ENCODE measurements at regions not wholly inside any gene's neighbourhood (a gene's known extent, or its start where the extent isn't known, plus 50 kb on each side); places are given as distances from the start of the nearest gene placed in this dataset.
"Not testable (repeated sequence)": the region's sequence is repeated elsewhere in the genome, so short reads cannot be mapped to it uniquely, and the experiment has no call there.

DNA sequence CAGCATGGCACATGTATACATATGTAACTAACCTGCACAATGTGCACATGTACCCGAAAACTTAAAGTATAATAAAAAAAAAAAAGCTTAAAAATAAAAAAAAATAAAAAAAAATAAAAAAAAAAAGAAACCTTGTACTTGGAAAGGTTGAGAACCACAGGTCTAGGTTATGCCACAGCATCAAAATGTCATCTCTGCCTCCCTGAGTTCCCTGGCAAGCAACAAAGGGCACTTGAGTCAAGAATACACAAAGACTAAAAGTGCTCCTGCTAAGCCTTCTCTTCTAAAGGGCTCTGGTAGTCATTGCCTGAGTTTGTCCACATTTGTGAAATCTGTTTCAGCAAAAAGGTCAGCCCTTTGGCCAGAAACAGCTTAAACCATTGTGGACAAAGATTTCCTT, 395.8 kb upstream of the CCDC54 start:
- no peaks in the 10 kb centered on the region for H3K9me3 Mint-ChIP-seq

DNA sequence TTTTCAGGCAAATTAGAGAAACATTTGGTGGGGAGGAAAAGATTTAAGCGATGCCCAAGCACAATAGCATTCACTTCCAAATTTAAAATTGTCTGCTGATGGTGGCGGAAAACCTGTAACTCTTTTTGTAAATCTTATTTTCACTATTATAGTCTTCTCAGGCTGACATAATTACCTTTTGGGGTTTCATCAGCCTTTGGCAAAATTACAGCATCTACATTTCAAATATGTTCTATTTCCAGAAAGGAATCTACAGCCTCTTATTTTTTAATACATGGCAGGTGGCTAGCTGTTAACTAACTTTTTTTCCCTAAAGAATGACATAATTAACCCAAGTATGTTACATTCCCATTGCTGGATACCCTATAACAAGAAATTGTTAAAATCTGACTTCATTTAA, 391.5 kb upstream of the CCDC54 start:
- DNase-seq = no peak
- CTCF ChIA-PET = interaction anchor here (1.3 kb wide), 1 partner anchor 13 kb away, joined by 3 read pairs; no protein-coding TSS in a partner anchor
- Mint-ChIP-seq H3K9me3 (no peaks in the 10 kb centered on the region), H3K27ac (no peak overlapping the region), H3K36me3 (ENCODE audit: low read depth) (no peaks in the 10 kb centered on the region), H3K4me3 (no peak overlapping the region), H3K27me3 (ENCODE audit: low read depth) (no peaks in the 10 kb centered on the region), H3K4me1 (ENCODE audit: low read depth) (no peaks in the 10 kb centered on the region)
- intact Hi-C loops (cut with micrococcal nuclease) = no loop called here

More for the DNA sequence above, 395.8 kb upstream of the CCDC54 start:
- H3K27ac Mint-ChIP-seq = no peak overlapping the region
- no peaks in the 10 kb centered on the region for H3K4me1 Mint-ChIP-seq (ENCODE audit: low read depth)
- intact Hi-C loops (cut with micrococcal nuclease) = no loop called here
- DNase-seq = no peak
- no peak overlapping the region for H3K4me3 Mint-ChIP-seq
- no peaks in the 10 kb centered on the region for H3K27me3 Mint-ChIP-seq (ENCODE audit: low read depth)
- H3K36me3 Mint-ChIP-seq (ENCODE audit: low read depth) = no peaks in the 10 kb centered on the region
- CTCF ChIA-PET = no interaction called here

DNA sequence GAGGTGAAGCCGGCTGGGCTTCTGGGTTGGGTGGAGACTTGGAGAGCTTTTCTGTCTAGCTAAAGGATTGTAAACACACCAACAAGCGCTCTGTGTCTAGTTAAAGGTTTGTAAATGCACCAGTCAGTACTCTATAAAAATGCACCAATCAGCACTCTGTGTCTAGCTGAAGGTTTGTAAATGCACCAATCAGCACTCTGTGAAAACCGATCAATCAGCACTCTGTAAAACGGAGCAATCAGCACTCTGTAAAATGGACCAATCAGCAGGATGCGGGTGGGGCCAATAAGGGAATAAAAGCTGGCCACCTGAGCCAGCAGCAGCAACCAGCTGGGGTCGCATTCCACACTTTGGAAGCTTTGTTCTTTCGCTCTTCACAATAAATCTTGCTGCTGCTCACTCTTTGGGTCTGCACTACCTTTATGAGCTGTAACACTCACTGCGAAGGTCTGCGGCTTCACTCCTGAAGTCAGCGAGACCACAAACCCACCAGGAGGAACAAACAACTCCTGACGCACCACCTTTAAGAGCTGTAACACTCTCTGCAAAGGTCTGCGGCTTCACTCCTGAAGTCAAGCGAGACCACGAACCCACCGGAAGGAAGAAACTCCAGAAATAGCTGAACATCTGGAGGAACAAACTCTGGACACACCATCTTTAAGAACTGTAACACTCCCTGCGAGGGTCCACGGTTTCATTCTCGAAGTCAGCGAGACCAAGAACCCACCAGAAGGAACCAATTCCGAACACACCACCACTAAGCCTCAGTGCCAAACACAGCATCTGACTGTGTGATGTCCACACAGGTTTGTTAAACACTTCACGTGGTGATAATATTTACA, 378.2 kb upstream of the CCDC54 start:
- H3K4me3 Mint-ChIP-seq; intact Hi-C loops (cut with micrococcal nuclease); H3K9me3 Mint-ChIP-seq; H3K27ac Mint-ChIP-seq; H3K4me1 Mint-ChIP-seq (ENCODE audit: low read depth); H3K27me3 Mint-ChIP-seq (ENCODE audit: low read depth); DNase-seq; H3K36me3 Mint-ChIP-seq (ENCODE audit: low read depth): not testable (repeated sequence)
- CTCF ChIA-PET = interaction anchor here (0.8 kb wide), 1 partner anchor 13 kb away, joined by 3 read pairs; no protein-coding TSS in a partner anchor

DNA sequence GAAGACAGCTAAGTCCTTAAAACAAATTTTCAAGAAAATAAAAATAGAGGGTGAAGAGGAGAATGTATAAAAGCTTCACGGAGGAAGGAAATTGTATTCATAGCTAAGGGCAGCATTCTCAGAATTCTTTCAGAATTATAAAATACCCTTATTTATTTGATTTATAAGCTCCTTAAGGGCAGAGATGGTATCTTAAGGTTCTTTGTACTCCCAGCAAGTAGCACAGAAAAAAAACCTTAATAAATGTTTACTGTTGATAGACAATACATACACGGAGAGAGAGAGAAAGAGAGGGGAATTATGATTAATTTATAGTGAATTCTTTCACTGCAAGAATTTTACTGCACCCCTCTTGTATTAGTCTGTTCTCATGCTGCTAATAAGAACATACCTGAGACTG, 375.6 kb upstream of the CCDC54 start:
- H3K27ac Mint-ChIP-seq = no peak overlapping the region
- no peaks in the 10 kb centered on the region for H3K4me1 Mint-ChIP-seq (ENCODE audit: low read depth)
- no peaks in the 10 kb centered on the region for H3K27me3 Mint-ChIP-seq (ENCODE audit: low read depth)
- no peaks in the 10 kb centered on the region for H3K36me3 Mint-ChIP-seq (ENCODE audit: low read depth)
- CTCF ChIA-PET = no interaction called here
- intact Hi-C loops (cut with micrococcal nuclease) = no loop called here
- DNase-seq = no peak
- no peak overlapping the region for H3K4me3 Mint-ChIP-seq
- peaks cover 2% of the 10 kb centered on the region for H3K9me3 Mint-ChIP-seq

DNA sequence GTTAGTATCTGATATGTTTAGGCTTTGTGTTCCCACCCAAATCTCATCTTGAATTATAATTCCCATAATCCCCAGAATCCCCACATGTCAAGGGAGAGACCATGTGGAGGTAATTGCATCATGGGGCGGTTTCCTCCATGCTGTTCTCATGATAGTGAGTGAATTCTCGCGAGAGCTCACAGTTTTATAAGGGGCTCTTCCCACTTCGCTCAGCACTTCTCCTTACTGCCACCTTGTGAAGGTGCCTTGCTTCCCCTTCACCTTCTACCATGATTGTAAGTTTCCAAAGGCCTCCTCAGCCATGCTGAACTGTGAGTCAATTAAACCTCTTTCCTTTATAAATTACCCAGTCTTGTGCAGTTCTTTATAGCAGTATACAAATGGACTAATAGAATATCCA, 371.9 kb upstream of the CCDC54 start:
- H3K27me3 Mint-ChIP-seq (ENCODE audit: low read depth); H3K27ac Mint-ChIP-seq; H3K9me3 Mint-ChIP-seq; H3K4me3 Mint-ChIP-seq; intact Hi-C loops (cut with micrococcal nuclease); DNase-seq; CTCF ChIA-PET; H3K4me1 Mint-ChIP-seq (ENCODE audit: low read depth); H3K36me3 Mint-ChIP-seq (ENCODE audit: low read depth): not testable (repeated sequence)

DNA sequence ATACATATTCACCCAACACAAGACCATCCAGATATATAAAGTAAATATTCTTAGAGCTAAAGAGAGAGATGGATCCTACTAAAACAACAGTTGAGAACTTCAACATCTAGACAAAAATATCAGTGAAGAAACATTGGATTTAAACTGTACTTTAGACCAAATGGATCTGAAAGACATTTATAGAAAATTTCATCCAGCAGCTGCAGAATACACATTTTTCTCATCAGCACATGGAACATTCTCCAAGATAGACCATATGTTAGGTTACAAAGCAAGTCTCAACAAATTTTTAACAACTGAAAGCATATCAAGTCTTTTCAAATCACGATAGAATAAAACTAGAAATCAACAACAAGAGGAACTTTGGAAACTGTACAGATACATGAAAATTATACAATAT, 369.0 kb upstream of the CCDC54 start:
- Mint-ChIP-seq H3K4me3 (no peak overlapping the region), H3K27me3 (ENCODE audit: low read depth) (no peaks in the 10 kb centered on the region), H3K9me3 (no peaks in the 10 kb centered on the region), H3K27ac (no peak overlapping the region), H3K36me3 (ENCODE audit: low read depth) (no peaks in the 10 kb centered on the region), H3K4me1 (ENCODE audit: low read depth) (no peaks in the 10 kb centered on the region)
- intact Hi-C loops (cut with micrococcal nuclease) = no loop called here
- CTCF ChIA-PET = no interaction called here
- no peak for DNase-seq

DNA sequence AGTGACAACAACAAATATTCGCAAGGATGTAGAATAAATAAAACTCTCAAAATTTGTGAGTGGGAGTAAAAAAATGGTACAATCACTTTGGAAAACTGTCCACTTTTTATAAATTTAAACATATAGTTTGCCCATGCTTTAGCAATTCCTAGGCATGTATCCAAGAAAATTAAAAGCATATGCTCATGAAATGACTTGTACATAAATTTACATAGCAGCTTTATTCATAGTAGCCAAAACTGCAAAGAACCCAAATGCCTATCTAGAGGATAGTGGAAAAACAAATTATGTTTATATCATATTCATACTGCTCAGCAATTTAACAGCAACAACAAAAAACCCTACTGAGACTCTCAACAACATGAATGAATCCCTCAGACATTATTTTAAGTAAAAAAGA, 363.6 kb upstream of the CCDC54 start:
- Mint-ChIP-seq H3K36me3 (ENCODE audit: low read depth) (no peaks in the 10 kb centered on the region), H3K27ac (no peak overlapping the region), H3K9me3 (no peaks in the 10 kb centered on the region), H3K27me3 (ENCODE audit: low read depth) (no peaks in the 10 kb centered on the region), H3K4me1 (ENCODE audit: low read depth) (no peaks in the 10 kb centered on the region), H3K4me3 (no peak overlapping the region)
- intact Hi-C loops (cut with micrococcal nuclease) = no loop called here
- no peak for DNase-seq
- CTCF ChIA-PET = no interaction called here

DNA sequence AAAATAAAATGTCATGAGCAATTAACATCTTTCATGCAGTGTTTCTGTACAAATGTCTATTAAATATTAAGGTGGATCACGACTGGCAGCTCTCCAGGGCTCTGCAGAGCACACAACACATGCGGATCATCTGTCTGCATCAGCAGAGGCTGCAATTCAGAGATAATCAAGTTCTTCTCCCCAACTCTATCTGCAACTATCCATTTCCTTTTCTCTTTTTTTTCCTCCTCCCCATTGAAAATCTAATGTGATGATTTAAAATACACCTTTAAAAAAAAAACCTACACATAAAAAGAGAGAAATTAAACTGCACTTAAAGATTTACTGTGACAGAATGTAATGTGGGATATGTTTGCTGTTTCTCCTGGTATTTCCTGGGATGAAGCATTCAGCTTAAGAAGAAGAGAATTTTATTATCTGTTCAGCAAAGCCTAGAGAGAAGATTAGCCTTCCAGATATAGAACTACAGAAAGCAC, 352.6 kb upstream of the CCDC54 start:
- no peaks in the 10 kb centered on the region for H3K9me3 Mint-ChIP-seq
- DNase-seq = no peak
- H3K4me1 Mint-ChIP-seq (ENCODE audit: low read depth) = no peaks in the 10 kb centered on the region
- H3K36me3 Mint-ChIP-seq (ENCODE audit: low read depth) = no peaks in the 10 kb centered on the region
- no peaks in the 10 kb centered on the region for H3K27me3 Mint-ChIP-seq (ENCODE audit: low read depth)
- intact Hi-C loops (cut with micrococcal nuclease) = no loop called here
- no peak overlapping the region for H3K4me3 Mint-ChIP-seq
- no peak overlapping the region for H3K27ac Mint-ChIP-seq
- CTCF ChIA-PET = interaction anchor here (0.7 kb wide), 1 partner anchor 21 kb away, joined by 3 read pairs; no protein-coding TSS in a partner anchor

DNA sequence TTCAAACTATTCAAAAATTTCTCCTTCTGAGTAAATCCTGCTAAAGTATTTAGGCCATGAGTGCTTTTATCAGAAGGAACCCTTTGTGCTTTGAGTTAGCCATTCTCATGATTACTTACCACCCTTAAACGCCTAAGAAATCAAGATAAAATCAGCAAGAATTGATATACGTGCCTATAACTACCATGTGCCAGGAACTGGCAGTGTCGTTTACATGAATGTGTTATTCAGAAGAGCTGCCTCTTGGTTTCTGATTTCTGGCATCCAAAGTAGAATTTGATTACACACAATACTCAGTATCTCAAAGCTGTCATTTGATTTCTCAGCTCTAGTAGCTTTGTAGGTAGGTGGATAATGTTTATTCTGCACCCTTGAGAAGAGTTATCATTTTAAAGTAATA, 351.3 kb upstream of the CCDC54 start:
- intact Hi-C loops (cut with micrococcal nuclease) = no loop called here
- Mint-ChIP-seq H3K27me3 (ENCODE audit: low read depth) (no peaks in the 10 kb centered on the region), H3K4me1 (ENCODE audit: low read depth) (no peaks in the 10 kb centered on the region), H3K27ac (no peak overlapping the region), H3K9me3 (no peaks in the 10 kb centered on the region), H3K4me3 (no peak overlapping the region), H3K36me3 (ENCODE audit: low read depth) (no peaks in the 10 kb centered on the region)
- no peak for DNase-seq
- CTCF ChIA-PET = no interaction called here

DNA sequence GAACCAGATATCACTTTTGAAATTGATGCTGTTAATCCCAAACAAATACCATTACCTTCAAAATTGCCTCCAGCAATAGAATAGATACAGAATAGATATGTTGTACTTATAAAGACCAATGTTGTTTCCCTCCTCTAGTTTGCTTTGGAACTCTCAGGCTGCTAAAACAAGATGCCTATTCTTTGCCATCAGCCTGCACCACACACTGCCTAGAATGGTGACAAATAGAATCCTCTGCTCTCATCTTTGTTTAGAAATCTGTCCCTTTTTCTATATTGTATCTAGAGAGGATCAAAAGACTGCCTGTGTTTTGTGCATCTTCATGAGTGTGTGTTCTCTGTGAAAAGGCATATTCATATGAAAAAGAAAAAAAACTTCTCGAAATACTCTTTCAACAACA, 349.2 kb upstream of the CCDC54 start:
- Mint-ChIP-seq H3K36me3 (ENCODE audit: low read depth) (no peaks in the 10 kb centered on the region), H3K27me3 (ENCODE audit: low read depth) (no peaks in the 10 kb centered on the region), H3K4me1 (ENCODE audit: low read depth) (no peaks in the 10 kb centered on the region), H3K9me3 (no peaks in the 10 kb centered on the region), H3K4me3 (no peak overlapping the region), H3K27ac (no peak overlapping the region)
- CTCF ChIA-PET = no interaction called here
- intact Hi-C loops (cut with micrococcal nuclease) = no loop called here
- DNase-seq = no peak

DNA sequence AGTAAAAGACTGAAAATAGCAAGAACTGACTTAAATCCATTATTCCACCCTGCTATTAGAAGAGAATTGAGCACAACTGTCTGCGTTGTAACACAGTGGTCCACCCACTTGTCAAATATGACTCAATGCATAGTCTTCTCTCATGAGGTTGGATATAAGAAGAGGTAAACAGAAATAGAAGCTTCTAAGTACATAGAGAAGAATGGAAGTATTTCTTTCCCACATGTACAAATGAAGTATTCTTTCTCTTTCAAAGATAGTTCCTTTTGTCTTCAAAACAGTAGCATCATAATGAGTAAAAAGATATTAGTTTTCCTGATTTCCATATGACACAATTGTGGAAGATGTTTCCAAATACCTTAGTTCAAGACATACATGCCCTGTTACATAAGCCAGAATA, 348.6 kb upstream of the CCDC54 start:
- Mint-ChIP-seq H3K36me3 (ENCODE audit: low read depth) (no peaks in the 10 kb centered on the region), H3K9me3 (no peaks in the 10 kb centered on the region), H3K27ac (no peak overlapping the region), H3K27me3 (ENCODE audit: low read depth) (no peaks in the 10 kb centered on the region), H3K4me3 (no peak overlapping the region), H3K4me1 (ENCODE audit: low read depth) (no peaks in the 10 kb centered on the region)
- CTCF ChIA-PET = no interaction called here
- intact Hi-C loops (cut with micrococcal nuclease) = no loop called here
- no peak for DNase-seq

DNA sequence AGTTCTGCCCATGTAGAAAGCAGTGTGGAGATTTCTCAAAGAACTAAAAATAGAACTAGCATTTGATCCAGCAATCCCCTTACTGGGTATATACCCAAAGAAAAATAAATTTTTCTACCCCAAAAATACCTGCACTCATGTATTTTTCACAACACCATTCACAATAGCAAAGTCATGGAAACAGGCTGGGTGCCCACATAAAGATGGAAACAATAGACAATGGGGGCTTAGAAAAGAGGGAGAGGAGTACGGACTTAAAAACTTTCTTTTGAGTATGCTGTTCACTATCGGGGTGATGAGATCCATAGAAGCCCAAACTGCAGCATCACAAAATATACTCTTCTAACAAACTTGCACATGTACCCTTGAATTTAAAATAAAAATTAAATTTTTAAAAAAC, 345.1 kb upstream of the CCDC54 start:
- Mint-ChIP-seq H3K36me3 (ENCODE audit: low read depth) (no peaks in the 10 kb centered on the region), H3K27ac (no peak overlapping the region), H3K27me3 (ENCODE audit: low read depth) (no peaks in the 10 kb centered on the region), H3K4me1 (ENCODE audit: low read depth) (no peaks in the 10 kb centered on the region), H3K9me3 (peaks cover 8% of the 10 kb centered on the region), H3K4me3 (no peak overlapping the region)
- intact Hi-C loops (cut with micrococcal nuclease) = no loop called here
- no peak for DNase-seq
- CTCF ChIA-PET = no interaction called here

DNA sequence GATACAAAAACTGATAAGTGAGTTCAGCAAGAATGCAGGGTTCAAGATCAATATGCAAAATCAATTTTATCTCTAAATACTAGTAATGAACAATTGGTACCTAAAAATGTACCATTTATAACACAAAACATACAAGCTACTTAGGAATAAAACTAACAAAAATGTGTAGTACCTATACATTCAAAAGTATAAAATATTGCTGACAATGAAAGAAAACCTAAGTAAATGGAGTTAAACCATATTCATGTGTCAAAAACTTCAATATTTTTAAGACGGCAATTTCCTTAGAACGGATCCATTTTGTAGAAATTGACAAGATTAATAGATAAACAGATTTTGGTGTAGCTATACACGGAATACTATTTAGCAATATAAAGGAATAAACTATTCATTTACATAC, 343.1 kb upstream of the CCDC54 start:
- no peak for DNase-seq
- intact Hi-C loops (cut with micrococcal nuclease) = no loop called here
- H3K27ac Mint-ChIP-seq = no peak overlapping the region
- H3K27me3 Mint-ChIP-seq (ENCODE audit: low read depth) = no peaks in the 10 kb centered on the region
- CTCF ChIA-PET = no interaction called here
- H3K4me3 Mint-ChIP-seq = no peak overlapping the region
- H3K4me1 Mint-ChIP-seq (ENCODE audit: low read depth) = no peaks in the 10 kb centered on the region
- peaks cover 9% of the 10 kb centered on the region for H3K9me3 Mint-ChIP-seq
- H3K36me3 Mint-ChIP-seq (ENCODE audit: low read depth) = no peaks in the 10 kb centered on the region
